ENCODE measurements at regions not wholly inside any gene's neighbourhood (a gene's known extent, or its start where the extent isn't known, plus 50 kb on each side); places are given as distances from the start of the nearest gene placed in this dataset.

DNA sequence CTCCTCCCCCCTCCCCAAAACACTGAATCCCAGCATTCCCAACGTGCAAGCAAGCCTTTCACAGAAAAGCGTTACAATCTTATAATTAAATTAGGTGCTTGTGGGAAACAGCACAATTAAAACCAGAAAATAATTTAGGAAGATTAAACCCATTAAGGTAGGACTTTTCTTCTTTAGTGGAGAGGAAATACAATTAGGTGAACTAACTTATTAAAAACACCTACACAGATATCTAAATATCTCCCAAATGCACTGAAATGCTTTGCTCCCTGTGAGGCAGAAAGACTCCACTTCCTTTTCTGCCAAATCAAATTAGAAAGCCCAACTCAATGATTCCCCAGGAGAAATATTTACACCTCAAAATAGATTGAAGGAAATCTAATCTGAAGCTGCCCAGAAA is 60.9 kb upstream of the ETS2 start:
- TF ChIP-seq CTCF (IDR thresholded peaks at IDR 0.05) (no peak), POLR2A (IDR thresholded peaks at IDR 0.05) (no peak)
